ENCODE measurements at regions not wholly inside any gene's neighbourhood (a gene's known extent, or its start where the extent isn't known, plus 50 kb on each side); places are given as distances from the start of the nearest gene placed in this dataset.

DNA sequence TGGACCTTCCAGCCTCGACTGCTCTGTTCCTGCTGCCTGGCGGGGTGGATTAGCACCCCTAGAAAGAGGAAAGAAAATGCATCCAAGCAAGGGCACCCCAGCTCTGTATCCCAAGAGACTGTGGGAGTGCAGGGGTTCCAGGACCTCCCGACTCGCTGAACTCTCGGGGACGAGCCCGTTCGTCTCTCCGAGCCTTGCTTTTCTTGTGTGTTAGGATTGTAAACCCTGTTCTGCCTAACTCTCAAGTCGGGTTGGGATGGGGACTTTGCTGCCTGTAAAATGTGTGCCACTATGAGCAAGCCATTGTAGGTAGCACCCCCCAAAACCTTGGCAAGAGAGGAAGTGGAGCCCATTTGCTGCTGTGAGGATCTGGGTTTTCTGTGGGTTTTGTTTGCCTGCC lies 73.2 kb upstream of the VRK1 start:
- no peaks in the 10 kb centered on the region for H3K4me1 ChIP-seq (ENCODE audit: insufficient read depth)
- H3K27me3 ChIP-seq: peaks cover 3% of the 10 kb centered on the region
- no peak overlapping the region for H2AFZ ChIP-seq
- H3K9me3 ChIP-seq (ENCODE audit: low read depth): no peaks in the 10 kb centered on the region
- no peaks in the 10 kb centered on the region for H3K36me3 ChIP-seq (replicated peaks; ENCODE audit: insufficient read depth, low read depth)
- H3K27ac ChIP-seq: no peak overlapping the region
- H3K4me3 ChIP-seq: no peak overlapping the region
- 91% methylated on average over 10 of the region's 10 CpGs for WGBS (ENCODE audit: low lambda C conversion rate, missing lambda C conversion rate)
- no peaks in the 10 kb centered on the region for H3K79me2 ChIP-seq
- TF ChIP-seq EZH2phosphoT487 (IDR thresholded peaks at IDR 0.05; ENCODE audit: low read depth, severe bottlenecking, unreplicated experiment) (no peak), EZH2 (IDR thresholded peaks at IDR 0.05; ENCODE audit: borderline replicate concordance) (no peak)
- TF ChIP-seq, protein P1, sequence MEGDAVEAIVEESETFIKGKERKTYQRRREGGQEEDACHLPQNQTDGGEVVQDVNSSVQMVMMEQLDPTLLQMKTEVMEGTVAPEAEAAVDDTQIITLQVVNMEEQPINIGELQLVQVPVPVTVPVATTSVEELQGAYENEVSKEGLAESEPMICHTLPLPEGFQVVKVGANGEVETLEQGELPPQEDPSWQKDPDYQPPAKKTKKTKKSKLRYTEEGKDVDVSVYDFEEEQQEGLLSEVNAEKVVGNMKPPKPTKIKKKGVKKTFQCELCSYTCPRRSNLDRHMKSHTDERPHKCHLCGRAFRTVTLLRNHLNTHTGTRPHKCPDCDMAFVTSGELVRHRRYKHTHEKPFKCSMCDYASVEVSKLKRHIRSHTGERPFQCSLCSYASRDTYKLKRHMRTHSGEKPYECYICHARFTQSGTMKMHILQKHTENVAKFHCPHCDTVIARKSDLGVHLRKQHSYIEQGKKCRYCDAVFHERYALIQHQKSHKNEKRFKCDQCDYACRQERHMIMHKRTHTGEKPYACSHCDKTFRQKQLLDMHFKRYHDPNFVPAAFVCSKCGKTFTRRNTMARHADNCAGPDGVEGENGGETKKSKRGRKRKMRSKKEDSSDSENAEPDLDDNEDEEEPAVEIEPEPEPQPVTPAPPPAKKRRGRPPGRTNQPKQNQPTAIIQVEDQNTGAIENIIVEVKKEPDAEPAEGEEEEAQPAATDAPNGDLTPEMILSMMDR (IDR thresholded peaks at IDR 0.05; ENCODE audit: poor library complexity): no peak
- H4K20me1 ChIP-seq (ENCODE audit: insufficient read depth, poor library complexity, severe bottlenecking): no peaks in the 10 kb centered on the region
- no peak for DNase-seq (ENCODE audit: low spot score)
- H3K9me2 ChIP-seq (replicated peaks; ENCODE audit: insufficient read depth): no peaks in the 10 kb centered on the region
- H3K4me2 ChIP-seq: no peak overlapping the region

DNA sequence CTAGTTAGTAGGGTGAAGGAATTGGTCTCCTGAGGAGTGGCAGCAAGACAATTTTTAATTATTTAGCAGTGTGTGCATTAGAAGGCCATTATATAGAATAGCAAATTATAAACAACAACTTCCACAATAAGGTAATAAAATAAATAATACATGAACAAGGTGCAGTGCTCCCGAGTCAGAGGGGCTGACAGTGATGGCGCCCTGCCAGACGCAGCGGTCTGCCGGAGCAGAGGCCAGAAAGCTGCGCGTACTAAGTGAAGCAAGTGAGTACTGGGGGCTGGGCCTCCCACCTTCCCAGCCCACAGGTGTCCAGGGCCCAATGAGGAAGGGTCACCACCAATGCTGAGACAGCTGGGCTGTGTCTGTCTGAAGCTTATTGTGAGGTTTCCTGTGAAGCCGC lies 72.0 kb upstream of the VRK1 start:
- no peaks in the 10 kb centered on the region for H3K79me2 ChIP-seq
- peaks cover 3% of the 10 kb centered on the region for H3K27me3 ChIP-seq
- no peak for TF ChIP-seq EZH2 (IDR thresholded peaks at IDR 0.05; ENCODE audit: borderline replicate concordance)
- TF ChIP-seq EZH2phosphoT487 (IDR thresholded peaks at IDR 0.05; ENCODE audit: low read depth, severe bottlenecking, unreplicated experiment): no peak
- TF ChIP-seq, protein P1 (IDR thresholded peaks at IDR 0.05; ENCODE audit: poor library complexity): no peak
- H3K4me1 ChIP-seq (ENCODE audit: insufficient read depth): no peaks in the 10 kb centered on the region
- WGBS (ENCODE audit: low lambda C conversion rate, missing lambda C conversion rate): 99% methylated on average over 8 of the region's 8 CpGs
- H4K20me1 ChIP-seq (ENCODE audit: insufficient read depth, poor library complexity, severe bottlenecking): no peaks in the 10 kb centered on the region
- no peak overlapping the region for H3K4me2 ChIP-seq
- H3K36me3 ChIP-seq (replicated peaks; ENCODE audit: insufficient read depth, low read depth): no peaks in the 10 kb centered on the region
- H3K9me2 ChIP-seq (replicated peaks; ENCODE audit: insufficient read depth): no peaks in the 10 kb centered on the region
- H2AFZ ChIP-seq: no peak overlapping the region
- H3K27ac ChIP-seq: no peak overlapping the region
- no peak overlapping the region for H3K4me3 ChIP-seq
- no peak for DNase-seq (ENCODE audit: low spot score)
- H3K9me3 ChIP-seq (ENCODE audit: low read depth): no peaks in the 10 kb centered on the region

DNA sequence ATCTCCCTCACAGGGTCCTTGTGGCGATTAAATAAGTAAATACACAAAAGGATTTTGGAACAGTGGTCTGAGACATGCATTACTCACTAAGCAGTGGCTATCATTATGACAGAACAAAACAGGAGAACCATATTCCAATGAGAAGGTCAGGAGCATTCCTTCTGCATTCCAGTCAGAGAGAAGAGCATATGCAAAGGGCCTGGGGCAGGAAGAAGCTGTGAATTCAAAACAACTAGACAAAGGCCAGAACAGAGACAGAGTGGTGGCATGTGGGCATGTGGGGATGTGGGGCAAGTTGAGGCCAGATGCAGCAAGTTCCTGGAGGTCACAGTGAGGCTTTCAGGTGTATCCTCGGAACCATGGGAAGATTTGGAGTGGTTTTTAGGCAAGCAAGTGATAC lies 70.1 kb upstream of the VRK1 start:
- H3K9me2 ChIP-seq (replicated peaks; ENCODE audit: insufficient read depth): no peaks in the 10 kb centered on the region
- no peak overlapping the region for H3K4me3 ChIP-seq
- no peak overlapping the region for H3K27ac ChIP-seq
- no peaks in the 10 kb centered on the region for H3K9me3 ChIP-seq (ENCODE audit: low read depth)
- no peak overlapping the region for H3K4me2 ChIP-seq
- no peak for DNase-seq (ENCODE audit: low spot score)
- no peak overlapping the region for H2AFZ ChIP-seq
- no peaks in the 10 kb centered on the region for H3K79me2 ChIP-seq
- no peaks in the 10 kb centered on the region for H4K20me1 ChIP-seq (ENCODE audit: insufficient read depth, poor library complexity, severe bottlenecking)
- no peaks in the 10 kb centered on the region for H3K4me1 ChIP-seq (ENCODE audit: insufficient read depth)
- H3K36me3 ChIP-seq (replicated peaks; ENCODE audit: insufficient read depth, low read depth): no peaks in the 10 kb centered on the region
- peaks cover 3% of the 10 kb centered on the region for H3K27me3 ChIP-seq
- WGBS (ENCODE audit: low lambda C conversion rate, missing lambda C conversion rate): 87% methylated on average over 2 of the region's 2 CpGs
- TF ChIP-seq EZH2phosphoT487 (IDR thresholded peaks at IDR 0.05; ENCODE audit: low read depth, severe bottlenecking, unreplicated experiment) (no peak), EZH2 (IDR thresholded peaks at IDR 0.05; ENCODE audit: borderline replicate concordance) (no peak)
- TF ChIP-seq, protein P1 (IDR thresholded peaks at IDR 0.05; ENCODE audit: poor library complexity): no peak

DNA sequence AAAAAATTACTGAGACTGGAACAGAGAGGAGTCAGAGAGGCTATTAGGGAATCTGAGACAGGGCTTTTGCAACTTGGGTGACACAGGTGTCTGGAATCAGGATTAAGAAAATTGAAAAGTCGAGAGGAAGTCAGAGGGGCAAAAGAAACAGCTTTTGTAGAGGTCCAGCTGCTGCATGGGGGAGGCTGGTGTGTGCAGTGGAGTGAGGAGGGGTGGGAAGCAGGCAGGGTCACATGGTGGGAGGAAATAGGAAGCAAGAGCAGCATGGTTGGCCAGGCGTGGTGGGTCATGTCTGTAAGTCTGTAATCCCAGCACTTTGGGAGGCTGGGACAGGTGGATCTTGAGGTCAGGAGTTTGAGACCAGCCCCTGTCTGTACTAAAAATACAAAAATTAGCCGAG lies 69.7 kb upstream of the VRK1 start:
- H3K79me2 ChIP-seq: no peaks in the 10 kb centered on the region
- WGBS (ENCODE audit: low lambda C conversion rate, missing lambda C conversion rate): 84% methylated on average over 3 of the region's 3 CpGs
- no peaks in the 10 kb centered on the region for H3K36me3 ChIP-seq (replicated peaks; ENCODE audit: insufficient read depth, low read depth)

More for the DNA sequence above, 69.7 kb upstream of the VRK1 start:
- Histone ChIP-seq H3K4me3 (no peak overlapping the region), H3K9me2 (replicated peaks; ENCODE audit: insufficient read depth) (no peaks in the 10 kb centered on the region), H2AFZ (no peak overlapping the region), H3K27me3 (peaks cover 3% of the 10 kb centered on the region), H3K4me2 (no peak overlapping the region), H3K9me3 (ENCODE audit: low read depth) (no peaks in the 10 kb centered on the region), H4K20me1 (ENCODE audit: insufficient read depth, poor library complexity, severe bottlenecking) (no peaks in the 10 kb centered on the region), H3K4me1 (ENCODE audit: insufficient read depth) (no peaks in the 10 kb centered on the region), H3K27ac (no peak overlapping the region)
- TF ChIP-seq, protein P1 (IDR thresholded peaks at IDR 0.05; ENCODE audit: poor library complexity): no peak
- no peak for TF ChIP-seq EZH2 (IDR thresholded peaks at IDR 0.05; ENCODE audit: borderline replicate concordance)
- TF ChIP-seq EZH2phosphoT487 (IDR thresholded peaks at IDR 0.05; ENCODE audit: low read depth, severe bottlenecking, unreplicated experiment): no peak
- no peak for DNase-seq (ENCODE audit: low spot score)

Measured in hepatocyte (in vitro differentiated cells).